A172 (cell line): ENCODE measurements at regions not wholly inside any gene's neighbourhood (a gene's known extent, or its start where the extent isn't known, plus 50 kb on each side); places are given as distances from the start of the nearest gene placed in this dataset.
"Not testable (repeated sequence)": the region's sequence is repeated elsewhere in the genome, so short reads cannot be mapped to it uniquely, and the experiment has no call there.

ENCODE experiments used
- DNase-seq: peaks from one replicate; pipeline ENCODE4 v3.0.0-alpha.2; 2015; ENCODE audit warnings: low spot score

DNA sequence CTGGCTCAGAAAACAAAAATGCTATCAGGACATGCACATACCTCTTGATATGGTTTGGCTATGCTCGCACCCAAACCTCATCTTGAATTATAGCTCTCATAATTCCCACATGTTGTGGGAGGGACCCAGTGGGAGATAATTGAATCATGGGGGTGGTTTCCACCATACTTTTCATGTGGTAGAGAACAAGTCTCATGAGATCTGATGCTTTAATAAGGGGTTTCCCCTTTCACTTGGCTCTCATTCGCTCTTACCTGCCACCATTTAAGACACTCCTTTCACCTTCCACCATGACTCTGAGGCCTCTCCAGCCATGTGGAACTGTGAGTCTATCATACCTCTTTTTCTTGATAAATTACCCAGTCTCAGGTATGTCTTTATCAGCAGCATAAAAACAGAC lies 958.6 kb downstream of the TRAM1L1 start:
- no peak for DNase-seq

DNA sequence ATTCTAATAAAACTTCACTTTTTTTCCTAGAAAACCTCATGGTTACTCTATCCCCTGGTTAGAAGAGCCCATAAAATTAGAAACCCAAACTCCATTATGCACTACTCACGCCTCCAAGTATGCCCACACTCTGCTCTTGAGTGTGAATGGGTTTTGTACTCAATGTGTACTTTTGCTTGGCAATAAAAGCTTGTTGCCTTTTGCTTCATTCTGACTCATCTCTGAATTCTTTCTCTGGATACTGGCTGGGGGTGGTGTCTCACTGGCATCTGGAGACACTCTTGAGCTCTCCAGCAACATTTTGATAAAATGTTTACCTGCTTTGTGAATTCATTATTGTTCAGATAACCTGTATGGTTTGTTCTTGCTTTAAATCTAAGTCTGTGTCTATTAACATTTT lies 963.3 kb downstream of the TRAM1L1 start:
- DNase-seq, result peak; percentile 46

- DNase-seq, result no peak
Measured at GRCh38 chr4:116118221-116118620, 967.2 kb downstream of the TRAM1L1 start.

GRCh38 chr4:116112861-116113260 lies 972.5 kb downstream of the TRAM1L1 start:
- DNase-seq, result not testable (repeated sequence)

GRCh38 chr4:116110713-116111112 lies 974.7 kb downstream of the TRAM1L1 start:
- DNase-seq, result no peak

- DNase-seq, result no peak
Measured at GRCh38 chr4:116108606-116109005, 976.8 kb downstream of the TRAM1L1 start.

DNA sequence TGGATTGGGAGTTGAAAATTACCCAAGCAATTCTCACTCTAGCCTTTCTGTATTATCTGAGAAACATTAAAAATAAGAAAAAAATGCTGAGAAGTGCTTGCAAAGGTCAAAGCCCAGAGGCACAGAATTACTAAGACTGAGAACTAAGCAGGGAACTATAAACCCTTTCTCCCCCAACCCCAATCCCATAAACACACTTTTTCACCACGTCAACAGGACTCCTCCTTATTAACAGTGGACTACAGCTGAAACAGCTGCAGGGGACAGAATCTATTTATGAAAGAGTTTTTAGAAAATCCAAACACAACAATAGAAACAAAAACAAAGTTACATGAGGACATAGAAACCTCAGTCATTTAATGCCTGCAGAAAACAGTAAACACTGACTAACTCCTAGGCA lies 984.1 kb downstream of the TRAM1L1 start:
- DNase-seq, result no peak

GRCh38 chr4:116099596-116099995 lies 985.8 kb downstream of the TRAM1L1 start:
- peak; percentile 7 for DNase-seq

DNA sequence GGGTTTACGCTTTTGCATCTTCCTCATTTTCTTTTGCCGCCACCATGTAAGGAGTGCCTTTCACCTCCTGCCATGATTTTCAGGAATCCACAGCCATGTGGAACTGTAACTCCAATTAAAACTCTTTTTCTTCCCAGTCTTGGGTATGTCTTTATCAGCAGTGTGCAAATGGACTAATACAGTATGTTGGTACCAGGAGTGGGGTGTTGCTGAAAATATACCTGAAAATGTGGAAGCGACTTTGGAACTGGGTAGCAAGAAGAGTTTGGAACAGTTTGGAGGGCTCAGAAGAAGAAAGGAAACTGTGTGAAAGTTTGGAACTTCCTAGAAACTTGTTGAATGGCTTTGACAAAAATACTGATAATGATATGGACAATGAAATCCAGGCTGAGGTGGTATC lies 983.9 kb upstream of the NDST4 start:
- not testable (repeated sequence) for DNase-seq

- DNase-seq, result no peak
Measured at GRCh38 chr4:116092961-116093360, 979.5 kb upstream of the NDST4 start.

GRCh38 chr4:116088771-116089170 lies 975.4 kb upstream of the NDST4 start:
- DNase-seq, result no peak

GRCh38 chr4:116082808-116083366 lies 969.5 kb upstream of the NDST4 start:
- no peak for DNase-seq

GRCh38 chr4:116073051-116073450 lies 959.6 kb upstream of the NDST4 start:
- no peak for DNase-seq

DNA sequence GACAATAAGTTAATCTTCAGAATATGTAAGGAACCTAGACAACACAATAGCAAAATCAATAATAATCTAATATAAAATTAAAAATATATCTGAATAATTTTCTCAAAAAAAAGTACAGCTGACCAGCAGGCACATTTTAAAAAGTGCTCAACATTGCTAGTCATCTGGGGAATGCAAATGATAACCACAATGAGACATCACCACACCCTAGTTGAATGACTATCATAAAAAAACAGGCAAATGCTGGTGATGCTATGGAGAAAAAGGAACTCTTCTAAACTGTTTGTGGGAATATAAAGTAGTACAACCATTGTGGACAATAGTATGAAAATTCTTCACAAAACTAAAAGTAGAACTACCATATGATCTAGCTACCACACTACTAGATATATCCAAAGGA lies 956.9 kb upstream of the NDST4 start:
- DNase-seq, result peak; percentile 53

- DNase-seq, result peak; percentile 4
Measured at GRCh38 chr4:116066711-116067245, 953.4 kb upstream of the NDST4 start.

GRCh38 chr4:116064331-116064730 lies 950.9 kb upstream of the NDST4 start:
- DNase-seq, result no peak

DNA sequence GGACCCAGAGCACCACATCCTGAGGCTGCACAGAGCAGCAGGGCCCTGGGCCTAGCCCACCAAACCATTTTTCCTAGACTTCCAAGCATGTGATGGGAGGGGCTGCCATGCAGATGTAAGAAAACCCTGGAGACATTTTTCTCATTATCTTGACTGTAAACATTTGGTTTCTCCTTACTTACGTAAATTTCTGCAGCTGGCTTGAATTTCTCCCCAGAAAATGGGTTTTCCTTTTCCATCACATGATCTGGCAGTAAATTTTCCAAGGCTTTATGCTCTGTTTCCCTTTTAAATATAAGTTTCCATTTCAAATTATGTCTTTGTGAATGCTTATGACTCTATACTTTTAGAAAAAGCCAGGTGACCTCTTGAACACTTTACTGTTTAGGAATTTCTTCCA lies 945.9 kb upstream of the NDST4 start:
- no peak for DNase-seq

DNA sequence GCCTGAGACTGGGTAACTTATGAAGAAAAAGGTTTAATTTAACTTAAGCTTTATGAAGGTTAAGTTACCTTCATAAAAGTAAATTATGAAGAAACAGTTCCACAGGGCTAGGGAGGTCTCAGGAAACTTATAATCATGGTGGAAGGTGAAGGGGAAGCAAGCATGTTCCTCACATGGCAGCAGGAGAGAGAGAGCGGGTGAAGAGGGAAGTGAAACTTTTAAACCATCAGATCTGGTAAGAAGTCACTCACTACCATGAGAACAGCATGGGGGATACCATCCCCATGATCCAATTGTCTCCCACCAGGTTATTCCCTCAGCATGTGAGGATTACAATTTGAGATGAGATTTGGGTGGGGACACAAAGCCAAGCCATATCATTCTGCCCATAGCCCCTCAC lies 944.7 kb upstream of the NDST4 start:
- no peak for DNase-seq

DNA sequence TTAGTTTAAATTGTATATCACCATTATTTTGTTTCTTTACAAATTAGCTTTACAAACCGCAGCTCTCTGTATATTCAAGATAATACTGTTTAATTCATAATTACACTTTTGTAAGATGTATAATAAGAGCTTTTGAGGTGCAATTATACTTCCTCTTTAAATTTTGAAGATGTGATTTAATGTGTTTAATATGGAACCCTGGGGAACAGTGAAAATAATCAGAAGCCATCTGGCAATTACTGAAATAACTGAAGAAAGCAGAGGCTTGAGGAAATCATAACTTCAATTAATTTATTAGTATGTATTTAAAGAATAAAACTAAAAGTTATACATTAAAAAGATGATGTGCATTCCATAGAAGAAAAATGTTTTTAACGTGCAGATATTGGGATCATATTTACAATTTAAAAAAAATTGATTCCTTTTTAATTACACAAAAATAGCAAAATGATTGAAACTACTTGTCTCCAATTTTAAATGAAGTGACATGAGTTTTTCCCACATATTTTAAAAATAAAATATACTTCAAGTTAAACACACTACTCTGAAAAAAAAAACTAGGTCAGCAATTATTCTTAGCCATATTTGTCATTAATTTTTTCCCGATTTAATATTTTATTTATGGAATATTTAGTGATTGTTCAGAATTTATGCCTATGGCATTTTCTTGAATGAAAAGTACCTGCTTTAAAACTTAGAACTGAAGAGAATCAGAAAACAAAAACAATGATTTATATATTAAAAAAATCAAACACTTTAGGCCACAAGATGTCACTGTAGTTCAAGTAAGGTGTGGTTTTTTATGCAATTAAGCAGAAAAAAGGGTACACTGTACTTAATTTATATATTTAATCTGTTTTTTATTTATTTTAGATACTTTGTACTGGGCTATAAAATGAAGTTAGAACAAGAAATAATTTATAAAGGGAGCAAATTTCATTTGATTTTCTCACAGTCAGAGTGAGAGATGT lies 942.7 kb upstream of the NDST4 start:
- peak; percentile 2 for DNase-seq

- DNase-seq, result no peak
Measured at GRCh38 chr4:116027311-116027710, 913.9 kb upstream of the NDST4 start.

- no peak for DNase-seq
Measured at GRCh38 chr4:116024954-116025708, 911.7 kb upstream of the NDST4 start.

DNA sequence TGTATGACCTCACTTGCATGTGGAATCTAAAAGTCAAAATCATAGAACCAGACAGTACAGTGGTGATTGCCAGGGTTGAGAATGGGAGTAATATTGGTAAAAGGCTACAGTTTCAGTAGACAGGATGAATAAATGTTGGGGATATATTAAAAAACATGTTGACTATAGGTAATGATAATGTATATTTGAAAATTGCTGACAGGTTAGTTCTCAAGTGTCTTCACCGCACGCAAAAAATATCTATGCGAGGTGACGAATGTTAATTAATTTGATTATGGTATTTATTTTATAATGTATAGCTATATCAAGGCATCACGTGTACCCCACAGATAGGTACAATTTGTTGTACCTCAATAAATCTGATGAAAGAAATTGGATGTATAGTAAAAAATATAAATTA lies 909.6 kb upstream of the NDST4 start:
- no peak for DNase-seq
